OCI-LY7 (cell line): ENCODE measurements at regions not wholly inside any gene's neighbourhood (a gene's known extent, or its start where the extent isn't known, plus 50 kb on each side); places are given as distances from the start of the nearest gene placed in this dataset.

Source experiments
- BruUV-seq: library from RNA; stranded (reverse); fragments of 400-500 nt; replicated peaks from 2 replicates; lab custom pipeline; 2021; lab: Mats Ljungman, UMichigan
- CTCF ChIA-PET: fragments of 300-600 bp; sonication (Branson Sonifier 250); formaldehyde crosslinking; loops from one replicate; lab custom pipeline; 2022; ENCODE audit warnings: antibody characterized with exemption; ENCODE audit not compliant: unreplicated experiment; lab: Charles Lee
- POLR2A ChIA-PET: fragments of 300-600 bp; sonication (Branson Sonifier 250); formaldehyde crosslinking; loops from one replicate; lab custom pipeline; 2022; ENCODE audit warnings: antibody characterized with exemption; lab: Charles Lee
- DNase-seq: peaks from one replicate; pipeline ENCODE4 v3.0.0-alpha.2; 2015; ENCODE audit warnings: low spot score
- H2AFZ ChIP-seq: fragments of 200-600 bp; sonication (generic), shearing (Covaris generic); 2 replicates; pipeline ENCODE4 v1.6.1; 2014; ENCODE audit warnings: mild to moderate bottlenecking, antibody characterized with exemption, low read length, moderate library complexity
- H3K27ac ChIP-seq: fragments of 200-600 bp; sonication (generic); 2 replicates; pipeline ENCODE4 v1.5.1; 2014; ENCODE audit warnings: mixed run types, low read depth, mild to moderate bottlenecking, moderate library complexity, low read length, inconsistent platforms; ENCODE audit not compliant: poor library complexity, severe bottlenecking
- H3K36me3 ChIP-seq: fragments of 200-600 bp; sonication (generic); 2 replicates; pipeline ENCODE4 v1.6.1; 2014; ENCODE audit warnings: mild to moderate bottlenecking, antibody characterized with exemption, low read length, moderate library complexity, mixed read lengths; ENCODE audit not compliant: insufficient read depth
- H3K4me1 ChIP-seq: fragments of 200-600 bp; sonication (generic); 2 replicates; pipeline ENCODE4 v1.5.1; 2014; ENCODE audit warnings: mild to moderate bottlenecking, low read length; ENCODE audit not compliant: insufficient read depth, poor library complexity, severe bottlenecking
- H3K4me2 ChIP-seq: fragments of 200-600 bp; sonication (generic); 2 replicates; pipeline ENCODE4 v1.6.1; 2014; ENCODE audit warnings: mild to moderate bottlenecking, low read length
- H3K4me3 ChIP-seq: fragments of 200-600 bp; sonication (generic); 2 replicates; pipeline ENCODE4 v1.5.1; 2014; ENCODE audit warnings: mild to moderate bottlenecking, low read depth, low read length; ENCODE audit not compliant: poor library complexity, severe bottlenecking
- H3K79me2 ChIP-seq: fragments of 200-600 bp; sonication (generic); 2 replicates; pipeline ENCODE4 v1.6.1; 2016; ENCODE audit warnings: low read depth, mild to moderate bottlenecking, low read length, moderate library complexity, mixed read lengths; ENCODE audit not compliant: insufficient read depth
- H3K9me2 ChIP-seq: fragments of 200-600 bp; sonication (generic); 2 replicates; pipeline ENCODE4 v1.6.1; 2016; ENCODE audit warnings: mild to moderate bottlenecking, low read length, mixed read lengths; ENCODE audit not compliant: insufficient read depth
- H3K9me3 ChIP-seq: fragments of 200-600 bp; sonication (generic); 2 replicates; pipeline ENCODE4 v1.6.1; 2014; ENCODE audit warnings: mild to moderate bottlenecking, mixed run types, low read length, mixed read lengths
- H4K20me1 ChIP-seq: fragments of 200-600 bp; sonication (generic); 2 replicates; pipeline ENCODE4 v1.6.1; 2014; ENCODE audit warnings: mild to moderate bottlenecking, antibody characterized with exemption, low read length, moderate library complexity, mixed read lengths; ENCODE audit not compliant: insufficient read depth
- CTCF ChIP-seq: fragments of 200-600 bp; sonication (generic); conservative IDR thresholded peaks from 2 replicates; pipeline ENCODE4 v1.5.1; 2014; ENCODE audit warnings: mild to moderate bottlenecking, antibody characterized with exemption, low read length, moderate library complexity, mixed read lengths
- EZH2phosphoT487 ChIP-seq: fragments of 200-600 bp; sonication (generic); IDR thresholded peaks from 2 replicates; pipeline ENCODE4 v1.6.1; 2018; ENCODE audit warnings: low read depth, borderline replicate concordance, mild to moderate bottlenecking, mixed run types, antibody characterized with exemption, low read length, moderate library complexity, mixed read lengths
- intact Hi-C: fragments of 100-400 bp; cut with micrococcal nuclease; formaldehyde crosslinking; loops from one replicate; pipeline ENCODE4 v1.10.0; 2022; ENCODE audit not compliant: unreplicated experiment

DNA sequence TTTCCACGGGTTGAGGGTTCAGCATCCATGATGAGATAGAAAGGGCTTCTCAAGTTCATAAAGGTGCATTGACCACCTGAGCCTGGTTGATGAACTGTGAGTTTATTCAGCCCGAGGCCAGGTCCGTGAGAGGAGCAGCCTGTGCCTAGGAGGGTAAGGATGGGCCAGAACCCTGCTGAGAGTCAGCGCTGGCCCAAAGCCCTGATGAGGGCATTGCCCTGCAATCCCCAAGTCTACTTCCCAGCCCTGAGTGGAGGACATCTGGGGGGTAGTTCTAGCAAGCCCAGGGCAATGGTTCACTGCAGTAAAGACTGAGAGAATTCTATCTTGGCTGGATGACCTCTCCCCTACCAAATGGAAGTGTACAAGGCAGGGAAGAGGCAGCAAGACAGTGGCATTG is 123.3 kb upstream of the NXT1 start:
- intact Hi-C loops: no loop called here
- Histone ChIP-seq H3K36me3 (no peaks in the 10 kb centered on the region), H3K27ac (no peak overlapping the region), H3K9me2 (no peaks in the 10 kb centered on the region), H3K79me2 (no peaks in the 10 kb centered on the region), H4K20me1 (no peaks in the 10 kb centered on the region), H3K4me1 (no peaks in the 10 kb centered on the region), H3K4me2 (no peak overlapping the region), H3K9me3 (no peaks in the 10 kb centered on the region), H2AFZ (no peak overlapping the region), H3K4me3 (no peak overlapping the region)
- TF ChIP-seq CTCF (no peak), EZH2phosphoT487 (no peak)
- ChIA-PET POLR2A (no interaction called here), CTCF (no interaction called here)
- BruUV-seq: no TSS peak
- DNase-seq: no peak

DNA sequence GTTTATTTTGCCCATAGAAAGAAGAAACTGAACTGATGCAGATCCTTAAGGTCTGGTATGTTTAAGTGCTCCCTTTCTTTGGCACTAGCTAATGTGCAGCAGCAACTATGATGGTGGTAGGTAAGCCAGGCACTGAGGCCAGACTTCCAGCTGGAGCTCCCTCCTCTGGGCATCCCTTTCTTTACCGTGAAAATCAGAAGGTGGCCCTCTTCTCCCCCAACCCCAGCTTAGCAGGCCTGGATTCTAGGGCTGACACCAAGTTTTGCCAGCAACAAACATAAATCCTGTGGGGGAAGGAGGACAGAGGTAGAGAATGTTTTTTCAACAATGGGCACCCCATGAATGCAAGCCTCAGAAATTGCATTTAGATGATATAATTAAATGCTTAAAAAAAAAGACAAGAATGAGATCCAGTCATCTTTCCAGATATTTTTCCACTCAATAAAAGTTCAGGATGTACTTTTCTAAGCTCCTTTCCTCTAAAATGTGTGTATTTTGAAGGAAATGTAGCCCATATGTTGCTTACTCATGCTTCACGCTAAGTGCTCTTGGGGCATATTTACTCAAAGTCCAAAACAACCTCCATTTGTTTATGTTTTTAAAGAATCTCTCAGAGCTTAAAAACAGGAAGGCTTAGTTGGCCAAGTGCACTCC is 123.9 kb upstream of the NXT1 start:
- H3K4me2 ChIP-seq: no peak overlapping the region

More for the DNA sequence above, 123.9 kb upstream of the NXT1 start:
- intact Hi-C loops: no loop called here
- no peak for DNase-seq
- Histone ChIP-seq H2AFZ (no peak overlapping the region), H3K4me3 (no peak overlapping the region), H3K27ac (no peak overlapping the region), H3K36me3 (no peaks in the 10 kb centered on the region), H3K9me2 (no peaks in the 10 kb centered on the region), H3K79me2 (no peaks in the 10 kb centered on the region), H3K9me3 (no peaks in the 10 kb centered on the region), H4K20me1 (no peaks in the 10 kb centered on the region), H3K4me1 (no peaks in the 10 kb centered on the region)
- CTCF ChIA-PET: no interaction called here
- TF ChIP-seq EZH2phosphoT487 (no peak), CTCF (no peak)
- POLR2A ChIA-PET: no interaction called here
- no TSS peak for BruUV-seq
